HG03442 (cell line): ENCODE measurements at regions not wholly inside any gene's neighbourhood (a gene's known extent, or its start where the extent isn't known, plus 50 kb on each side); places are given as distances from the start of the nearest gene placed in this dataset.
"Not testable (repeated sequence)": the region's sequence is repeated elsewhere in the genome, so short reads cannot be mapped to it uniquely, and the experiment has no call there.

Source experiments
- ATAC-seq: cut with Tn5 transposase; IDR thresholded peaks from one replicate; pipeline ENCODE4 v1.9.1; 2021; ENCODE audit warnings: mild to moderate bottlenecking, moderate library complexity; ENCODE audit not compliant: unreplicated experiment

GRCh38 chr10:35959252-35959651 is 317.2 kb upstream of the FZD8 start:
- no peak for ATAC-seq

- ATAC-seq = not testable (repeated sequence)
These were observed 316.5 kb upstream of the FZD8 start for GRCh38 chr10:35958609-35959008.

GRCh38 chr10:35950701-35951100 is 308.6 kb upstream of the FZD8 start:
- ATAC-seq = no peak

- ATAC-seq = no peak
These were observed 308.1 kb upstream of the FZD8 start for GRCh38 chr10:35950226-35950625.

- no peak for ATAC-seq
These were observed 307.7 kb upstream of the FZD8 start for GRCh38 chr10:35949811-35950211.

GRCh38 chr10:35946556-35946955 is 304.5 kb upstream of the FZD8 start:
- no peak for ATAC-seq

GRCh38 chr10:35942057-35942456 is 300.0 kb upstream of the FZD8 start:
- ATAC-seq = no peak

- ATAC-seq = no peak
These were observed 298.3 kb upstream of the FZD8 start for GRCh38 chr10:35940141-35941041.

- ATAC-seq = no peak
These were observed 296.1 kb upstream of the FZD8 start for GRCh38 chr10:35938160-35938559.

GRCh38 chr10:35937546-35937945 is 295.4 kb upstream of the FZD8 start:
- ATAC-seq = no peak

- no peak for ATAC-seq
These were observed 292.5 kb upstream of the FZD8 start for GRCh38 chr10:35934642-35934995.

GRCh38 chr10:35933940-35934641 is 292.0 kb upstream of the FZD8 start:
- ATAC-seq = no peak

- ATAC-seq = no peak
These were observed 291.4 kb upstream of the FZD8 start for GRCh38 chr10:35933491-35933890.

- not testable (repeated sequence) for ATAC-seq
These were observed 287.9 kb upstream of the FZD8 start for GRCh38 chr10:35929962-35930361.

GRCh38 chr10:35928748-35929147 is 286.7 kb upstream of the FZD8 start:
- no peak for ATAC-seq

- ATAC-seq = no peak
These were observed 285.9 kb upstream of the FZD8 start for GRCh38 chr10:35927990-35928488.

GRCh38 chr10:35927341-35927740 is 285.2 kb upstream of the FZD8 start:
- no peak for ATAC-seq

GRCh38 chr10:35926846-35927245 is 284.8 kb upstream of the FZD8 start:
- no peak for ATAC-seq

- no peak for ATAC-seq
These were observed 283.4 kb upstream of the FZD8 start for GRCh38 chr10:35925493-35925892.

- no peak for ATAC-seq
These were observed 282.7 kb upstream of the FZD8 start for GRCh38 chr10:35924759-35925158.

- no peak for ATAC-seq
These were observed 280.9 kb upstream of the FZD8 start for GRCh38 chr10:35922876-35923600.
